Esophagus muscularis mucosa (tissue), 4 donors: ENCODE measurements at regions not wholly inside any gene's neighbourhood (a gene's known extent, or its start where the extent isn't known, plus 50 kb on each side); places are given as distances from the start of the nearest gene placed in this dataset.

ENCODE experiments used
- DNase-seq: peaks from one replicate; pipeline ENCODE4 v3.0.0-alpha.2; 2017; ENCODE audit errors: extremely low spot score
- H3K27ac ChIP-seq, 4 donors: fragments of 200-600 bp; sonication (generic); replicated peaks in 1 of 4; 1 replicate in 3 of 4; 2 replicates in 1 of 4; pipeline ENCODE4 v1.5.1; 2016 to 2019; ENCODE audit warnings: mild to moderate bottlenecking in 1 of 4
- H3K27me3 ChIP-seq, 4 donors: fragments of 200-600 bp; sonication (generic); one replicate each; pipeline versions ENCODE4 v1.5.1 to v1.6.0; 2016 to 2019
- H3K36me3 ChIP-seq, 4 donors: fragments of 200-600 bp; sonication (generic); one replicate each; pipeline ENCODE4 v1.5.1; 2016 to 2019
- H3K4me1 ChIP-seq, 4 donors: fragments of 200-600 bp; sonication (generic); one replicate each; pipeline ENCODE4 v1.5.1; 2016 to 2019
- H3K4me3 ChIP-seq, 4 donors: fragments of 200-600 bp; sonication (generic); 1 replicate in 2 of 4; 2 replicates in 2 of 4; pipeline ENCODE4 v1.5.1; 2016 to 2019; ENCODE audit warnings: mild to moderate bottlenecking in 4 of 4, moderate library complexity in 1 of 4
- H3K9me3 ChIP-seq, 4 donors: fragments of 200-600 bp; sonication (generic); 1 replicate in 3 of 4; 2 replicates in 1 of 4; pipeline ENCODE4 v1.5.1; 2016 to 2019
- CTCF ChIP-seq, 3 experiments: fragments of 200-600 bp in 2 of 3; fragments of 450-650 bp in 1 of 3; sonication (generic) in 2 of 3; IDR thresholded peaks; one replicate each; pipeline ENCODE4 v1.5.1; 2017 to 2019; ENCODE audit warnings: antibody characterized with exemption in 3 of 3, mild to moderate bottlenecking in 2 of 3, moderate library complexity in 1 of 3
- EP300 ChIP-seq: sonication (generic); formaldehyde crosslinking; IDR thresholded peaks from one replicate; pipeline ENCODE4 v1.6.1; 2017; ENCODE audit warnings: antibody characterized with exemption
- POLR2A ChIP-seq: fragments of 450-650 bp; IDR thresholded peaks from one replicate; pipeline ENCODE4 v1.6.1; 2017; ENCODE audit warnings: antibody characterized with exemption, moderate library complexity, mild to moderate bottlenecking, low read depth
- POLR2AphosphoS5 ChIP-seq, 2 donors: sonication (generic); formaldehyde crosslinking; IDR thresholded peaks; one replicate each; pipeline ENCODE4 v1.6.1; 2017; ENCODE audit warnings: antibody characterized with exemption in 2 of 2
- WGBS: methylation state at CpG from one replicate; pipeline ENCODE4 v1.1.5; 2018; 5-methylcytosine and 5-hydroxymethylcytosine counted together
- intact Hi-C: fragments of 100-400 bp; cut with DNase I; formaldehyde crosslinking; loops from one replicate; pipeline ENCODE4 v1.15.1; 2023

- DNase-seq = no peak
- WGBS = 90% methylated on average over 3 of the region's 3 CpGs
- Histone ChIP-seq H3K4me3 (no peak overlapping the region), H3K36me3 (no peaks in the 10 kb centered on the region), H3K9me3 (no peaks in the 10 kb centered on the region), H3K4me1 (peaks cover 0 to 15% (median 12%) of the 10 kb centered on the region in 4 donors), H3K27ac (no peak overlapping the region), H3K27me3 (no peaks in the 10 kb centered on the region)
- intact Hi-C loops = no loop called here
- TF ChIP-seq POLR2A (no peak), EP300 (no peak), CTCF (IDR thresholded peaks at IDR 0.05) (no peak), POLR2AphosphoS5 (IDR thresholded peaks at IDR 0.05) (no peak)
Observed at GRCh38 chr11:27233654-27234042, 129.4 kb downstream of the CCDC34 start.

- WGBS = 47% methylated on average over 6 of the region's 6 CpGs
- H3K9me3 ChIP-seq = no peaks in the 10 kb centered on the region
Observed at GRCh38 chr11:27231530-27231929, 131.5 kb downstream of the CCDC34 start.

GRCh38 chr11:27230192-27230572 is 132.8 kb downstream of the CCDC34 start:
- DNase-seq = no peak
- Histone ChIP-seq H3K4me1 (peaks cover 0 to 21% (median 20%) of the 10 kb centered on the region in 4 donors), H3K4me3 (no peak overlapping the region), H3K9me3 (no peaks in the 10 kb centered on the region), H3K27me3 (no peaks in the 10 kb centered on the region), H3K27ac (no peak overlapping the region), H3K36me3 (no peaks in the 10 kb centered on the region)
- WGBS = 80% methylated on average over 1 of the region's 1 CpG
- TF ChIP-seq EP300 = no peak
- no peak for TF ChIP-seq POLR2A
- TF ChIP-seq CTCF (IDR thresholded peaks at IDR 0.05) = no peak
- TF ChIP-seq POLR2AphosphoS5 (IDR thresholded peaks at IDR 0.05) = no peak
- intact Hi-C loops = no loop called here

More at GRCh38 chr11:27231530-27231929, 131.5 kb downstream of the CCDC34 start:
- Histone ChIP-seq H3K36me3 (no peaks in the 10 kb centered on the region), H3K4me3 (no peak overlapping the region), H3K27ac (no peak overlapping the region), H3K27me3 (no peaks in the 10 kb centered on the region), H3K4me1 (peaks cover 0 to 21% (median 20%) of the 10 kb centered on the region in 4 donors)
- intact Hi-C loops = no loop called here
- TF ChIP-seq CTCF (IDR thresholded peaks at IDR 0.05) = no peak
- no peak for TF ChIP-seq EP300
- TF ChIP-seq POLR2A = no peak
- no peak for TF ChIP-seq POLR2AphosphoS5 (IDR thresholded peaks at IDR 0.05)
- no peak for DNase-seq

GRCh38 chr11:27229511-27230191 is 133.4 kb downstream of the CCDC34 start:
- Histone ChIP-seq H3K36me3 (no peaks in the 10 kb centered on the region), H3K4me3 (no peak overlapping the region), H3K4me1 (peaks cover 0 to 21% (median 20%) of the 10 kb centered on the region in 4 donors), H3K27me3 (no peaks in the 10 kb centered on the region), H3K27ac (no peak overlapping the region), H3K9me3 (no peaks in the 10 kb centered on the region)
- WGBS = 40% methylated on average over 2 of the region's 2 CpGs
- TF ChIP-seq CTCF (IDR thresholded peaks at IDR 0.05) (no peak), POLR2A (no peak), EP300 (no peak), POLR2AphosphoS5 (IDR thresholded peaks at IDR 0.05) (no peak)
- DNase-seq = no peak
- intact Hi-C loops = no loop called here

- Histone ChIP-seq H3K4me3 (no peak overlapping the region), H3K4me1 (peaks cover 0 to 21% (median 18%) of the 10 kb centered on the region in 4 donors), H3K9me3 (no peaks in the 10 kb centered on the region), H3K36me3 (no peaks in the 10 kb centered on the region), H3K27me3 (no peaks in the 10 kb centered on the region), H3K27ac (no peak overlapping the region)
- intact Hi-C loops = no loop called here
- TF ChIP-seq POLR2A (no peak), CTCF (IDR thresholded peaks at IDR 0.05) (no peak)
- 78% methylated on average over 2 of the region's 2 CpGs for WGBS
- no peak for DNase-seq
Observed at GRCh38 chr11:27228906-27229290, 134.1 kb downstream of the CCDC34 start.
